HEK293 (cell line): ENCODE measurements at regions not wholly inside any gene's neighbourhood (a gene's known extent, or its start where the extent isn't known, plus 50 kb on each side); places are given as distances from the start of the nearest gene placed in this dataset.

Experiments
- CTCF ChIA-PET: fragments of 350-600 bp; formaldehyde crosslinking; extraction: SDS; loops from one replicate; lab custom pipeline; 2021; ENCODE audit warnings: antibody characterized with exemption; lab: Yijun Ruan, JAX
- POLR2A ChIA-PET: fragments of 300-600 bp; formaldehyde crosslinking; extraction: SDS; loops from one replicate; lab custom pipeline; 2020; ENCODE audit warnings: antibody characterized with exemption, inconsistent platforms; lab: Yijun Ruan, JAX
- H3K27ac ChIP-seq: fragments of 200-500 bp; sonication (Bioruptor generic); 2 replicates; pipeline ENCODE4 v1.5.1; 2014; ENCODE audit warnings: low read depth, low read length, control low read depth, inconsistent platforms; ENCODE audit errors: extremely low read depth
- H3K36me3 ChIP-seq, 2 experiments: fragments of 200-500 bp in 1 of 2; sonication (Bioruptor generic) in 1 of 2; 1 replicate in 1 of 2; 2 replicates in 1 of 2; pipeline ENCODE4 v1.5.1; 2014 to 2017; ENCODE audit warnings: inconsistent platforms in 2 of 2, low read length in 2 of 2; ENCODE audit not compliant: control insufficient read depth in 2 of 2, insufficient read depth in 1 of 2
- H3K4me1 ChIP-seq: fragments of 200-500 bp; sonication (Bioruptor generic); 2 replicates; pipeline ENCODE4 v1.5.1; 2014; ENCODE audit warnings: mild to moderate bottlenecking, low read length, inconsistent platforms; ENCODE audit not compliant: control insufficient read depth, insufficient read depth
- H3K4me3 ChIP-seq: 2 replicates; pipeline ENCODE4 v1.5.1; 2011; ENCODE audit warnings: low read depth, mild to moderate bottlenecking, control low read depth, low read length, moderate library complexity
- H3K9me3 ChIP-seq: fragments of 200-500 bp; sonication (Bioruptor generic); 2 replicates; pipeline ENCODE4 v1.5.1; 2014; ENCODE audit warnings: low read depth, low read length, inconsistent platforms; ENCODE audit not compliant: control insufficient read depth, insufficient read depth
- BCL11A ChIP-seq: fragments of 450-650 bp; formaldehyde crosslinking; IDR thresholded peaks from 2 replicates; pipeline ENCODE4 v1.5.1; 2016; ENCODE audit warnings: low read depth, missing biosample characterization, missing genetic modification characterization
- KLF10 ChIP-seq: fragments of 450-650 bp; IDR thresholded peaks from 2 replicates; pipeline ENCODE4 v1.5.1; 2018; ENCODE audit warnings: missing biosample characterization, mild to moderate bottlenecking, missing genetic modification characterization
- PRDM2 ChIP-seq: fragments of 450-650 bp; formaldehyde crosslinking; IDR thresholded peaks from 2 replicates; pipeline ENCODE4 v1.5.1; 2016; ENCODE audit warnings: missing biosample characterization, missing genetic modification characterization, borderline replicate concordance
- ZBTB21 ChIP-seq: fragments of 450-650 bp; formaldehyde crosslinking; IDR thresholded peaks from 2 replicates; pipeline ENCODE4 v1.5.1; 2017; ENCODE audit warnings: missing biosample characterization, missing genetic modification characterization
- ZBTB26 ChIP-seq: fragments of 450-650 bp; formaldehyde crosslinking; optimal IDR thresholded peaks from 2 replicates; pipeline ENCODE3; 2016; ENCODE audit warnings: missing biosample characterization, mild to moderate bottlenecking, missing genetic modification characterization
- ZIC2 ChIP-seq: fragments of 450-650 bp; formaldehyde crosslinking; IDR thresholded peaks from 2 replicates; pipeline ENCODE4 v1.5.1; 2016; ENCODE audit warnings: missing biosample characterization, missing genetic modification characterization
- ZNF132 ChIP-seq: fragments of 450-650 bp; formaldehyde crosslinking; IDR thresholded peaks from 2 replicates; pipeline ENCODE4 v1.5.1; 2017; ENCODE audit warnings: missing biosample characterization, missing genetic modification characterization, borderline replicate concordance
- ZNF169 ChIP-seq: fragments of 450-650 bp; formaldehyde crosslinking; IDR thresholded peaks from 2 replicates; pipeline ENCODE4 v1.5.1; 2016; ENCODE audit warnings: missing biosample characterization, missing genetic modification characterization
- ZNF280D ChIP-seq: fragments of 450-650 bp; formaldehyde crosslinking; IDR thresholded peaks from 2 replicates; pipeline ENCODE4 v1.5.1; 2016; ENCODE audit warnings: missing biosample characterization, missing genetic modification characterization
- ZNF423 ChIP-seq: fragments of 450-650 bp; formaldehyde crosslinking; IDR thresholded peaks from 2 replicates; pipeline ENCODE4 v1.5.1; 2016; ENCODE audit warnings: missing biosample characterization, missing genetic modification characterization
- ZNF514 ChIP-seq: fragments of 450-650 bp; formaldehyde crosslinking; IDR thresholded peaks from 2 replicates; pipeline ENCODE4 v1.5.1; 2016; ENCODE audit warnings: missing biosample characterization, missing genetic modification characterization
- ZNF558 ChIP-seq: fragments of 450-650 bp; formaldehyde crosslinking; IDR thresholded peaks from 2 replicates; pipeline ENCODE4 v1.5.1; 2016; ENCODE audit warnings: missing biosample characterization, missing genetic modification characterization
- ZNF629 ChIP-seq: fragments of 450-650 bp; formaldehyde crosslinking; IDR thresholded peaks from 2 replicates; pipeline ENCODE4 v1.5.1; 2017; ENCODE audit warnings: missing biosample characterization, missing genetic modification characterization
- ZNF76 ChIP-seq: fragments of 450-650 bp; formaldehyde crosslinking; IDR thresholded peaks from 2 replicates; pipeline ENCODE4; 2016; ENCODE audit warnings: low read depth, missing biosample characterization, missing genetic modification characterization, borderline replicate concordance
- ZSCAN18 ChIP-seq: fragments of 450-650 bp; formaldehyde crosslinking; IDR thresholded peaks from 2 replicates; pipeline ENCODE4 v1.5.1; 2016; ENCODE audit warnings: missing biosample characterization, missing genetic modification characterization
- TF ChIP-seq, protein P1 (sequence below): fragments of 450-650 bp; formaldehyde crosslinking; IDR thresholded peaks from 2 replicates; pipeline ENCODE4 v1.5.1; 2016; ENCODE audit warnings: missing biosample characterization, missing genetic modification characterization

- CTCF ChIA-PET = interaction anchor here (0.6 to 1.4 kb wide), 3 partner anchors 9 to 606 kb away, joined by 3 to 6 read pairs (median 3); no protein-coding TSS in a partner anchor
- POLR2A ChIA-PET = no interaction called here
- Histone ChIP-seq H3K4me1 (no peaks in the 10 kb centered on the region), H3K4me3 (no peak overlapping the region), H3K9me3 (no peaks in the 10 kb centered on the region), H3K27ac (no peak overlapping the region), H3K36me3 (no peaks in the 10 kb centered on the region)
- TF ChIP-seq PRDM2 (tag by site-specific recombination) = no peak
- no peak for TF ChIP-seq KLF10 (tag by site-specific recombination)
- TF ChIP-seq ZNF423 (tag by site-specific recombination) = no peak
- TF ChIP-seq ZNF132 (tag by site-specific recombination) = no peak
- TF ChIP-seq ZSCAN18 (tag by site-specific recombination) = no peak
- TF ChIP-seq ZNF280D = no peak
- no peak for TF ChIP-seq ZBTB21 (tag by site-specific recombination)
- no peak for TF ChIP-seq ZNF514 (tag by site-specific recombination)
- no peak for TF ChIP-seq ZNF76
Measured at GRCh38 chr17:33935822-33936221, 319.3 kb upstream of the CCL2 start.

GRCh38 chr17:33936764-33937163, 318.3 kb upstream of the CCL2 start:
- no peaks in the 10 kb centered on the region for H3K36me3 ChIP-seq
- ChIA-PET CTCF (interaction anchor here (0.5 kb wide), 1 partner anchor 9 kb away, joined by 3 read pairs; no protein-coding TSS in a partner anchor), POLR2A (no interaction called here)
- no peak overlapping the region for H3K4me3 ChIP-seq
- H3K27ac ChIP-seq = no peak overlapping the region
- H3K9me3 ChIP-seq = no peaks in the 10 kb centered on the region
- no peaks in the 10 kb centered on the region for H3K4me1 ChIP-seq
- TF ChIP-seq, protein P1, sequence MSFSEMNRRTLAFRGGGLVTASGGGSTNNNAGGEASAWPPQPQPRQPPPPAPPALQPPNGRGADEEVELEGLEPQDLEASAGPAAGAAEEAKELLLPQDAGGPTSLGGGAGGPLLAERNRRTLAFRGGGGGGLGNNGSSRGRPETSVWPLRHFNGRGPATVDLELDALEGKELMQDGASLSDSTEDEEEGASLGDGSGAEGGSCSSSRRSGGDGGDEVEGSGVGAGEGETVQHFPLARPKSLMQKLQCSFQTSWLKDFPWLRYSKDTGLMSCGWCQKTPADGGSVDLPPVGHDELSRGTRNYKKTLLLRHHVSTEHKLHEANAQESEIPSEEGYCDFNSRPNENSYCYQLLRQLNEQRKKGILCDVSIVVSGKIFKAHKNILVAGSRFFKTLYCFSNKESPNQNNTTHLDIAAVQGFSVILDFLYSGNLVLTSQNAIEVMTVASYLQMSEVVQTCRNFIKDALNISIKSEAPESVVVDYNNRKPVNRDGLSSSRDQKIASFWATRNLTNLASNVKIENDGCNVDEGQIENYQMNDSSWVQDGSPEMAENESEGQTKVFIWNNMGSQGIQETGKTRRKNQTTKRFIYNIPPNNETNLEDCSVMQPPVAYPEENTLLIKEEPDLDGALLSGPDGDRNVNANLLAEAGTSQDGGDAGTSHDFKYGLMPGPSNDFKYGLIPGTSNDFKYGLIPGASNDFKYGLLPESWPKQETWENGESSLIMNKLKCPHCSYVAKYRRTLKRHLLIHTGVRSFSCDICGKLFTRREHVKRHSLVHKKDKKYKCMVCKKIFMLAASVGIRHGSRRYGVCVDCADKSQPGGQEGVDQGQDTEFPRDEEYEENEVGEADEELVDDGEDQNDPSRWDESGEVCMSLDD (tag by site-specific recombination) = no peak
- TF ChIP-seq BCL11A (tag by site-specific recombination) (no peak), ZBTB26 (tag by site-specific recombination) (no peak), ZNF169 (tag by site-specific recombination) (no peak), ZNF629 (tag by site-specific recombination) (no peak), ZIC2 (no peak), ZSCAN18 (tag by site-specific recombination) (no peak), ZNF558 (tag by site-specific recombination) (no peak)
